ENCODE measurements at regions not wholly inside any gene's neighbourhood (a gene's known extent, or its start where the extent isn't known, plus 50 kb on each side); places are given as distances from the start of the nearest gene placed in this dataset.

- Mint-ChIP-seq H3K27me3 (peaks cover 2% of the 10 kb centered on the region), H3K27ac (no peak overlapping the region), H3K36me3 (no peaks in the 10 kb centered on the region), H3K9me3 (peaks cover 2% of the 10 kb centered on the region), H3K4me1 (no peaks in the 10 kb centered on the region), H3K4me3 (no peak overlapping the region)
- no peak for DNase-seq (ENCODE audit: low spot score in 2 of 2)
- no peak for ATAC-seq (ENCODE audit: low read depth)
Observed at GRCh38 chr6:133157995-133158394, 83.2 kb upstream of the EYA4 start.

- no peaks in the 10 kb centered on the region for H3K36me3 Mint-ChIP-seq
- ATAC-seq (ENCODE audit: low read depth) (no peak), DNase-seq (ENCODE audit: low spot score in 2 of 2) (no peak)
- peaks cover 2% of the 10 kb centered on the region for H3K27me3 Mint-ChIP-seq
- no peaks in the 10 kb centered on the region for H3K9me3 Mint-ChIP-seq
- no peaks in the 10 kb centered on the region for H3K4me1 Mint-ChIP-seq
- no peak overlapping the region for H3K4me3 Mint-ChIP-seq
- H3K27ac Mint-ChIP-seq, result no peak overlapping the region
Observed at GRCh38 chr6:133159255-133159795, 81.8 kb upstream of the EYA4 start.

GRCh38 chr6:133160536-133160935 lies 80.6 kb upstream of the EYA4 start:
- Mint-ChIP-seq H3K4me1 (no peaks in the 10 kb centered on the region), H3K4me3 (no peak overlapping the region), H3K27ac (no peak overlapping the region), H3K9me3 (no peaks in the 10 kb centered on the region), H3K36me3 (no peaks in the 10 kb centered on the region), H3K27me3 (peaks cover 4% of the 10 kb centered on the region)
- no peak for DNase-seq (ENCODE audit: low spot score in 2 of 2)
- ATAC-seq (ENCODE audit: low read depth), result no peak

- Mint-ChIP-seq H3K27ac (no peak overlapping the region), H3K27me3 (peaks cover 4% of the 10 kb centered on the region), H3K4me1 (no peaks in the 10 kb centered on the region), H3K36me3 (no peaks in the 10 kb centered on the region), H3K4me3 (no peak overlapping the region), H3K9me3 (no peaks in the 10 kb centered on the region)
- ATAC-seq (ENCODE audit: low read depth) (no peak), DNase-seq (ENCODE audit: low spot score in 2 of 2) (no peak)
Observed at GRCh38 chr6:133165235-133165634, 75.9 kb upstream of the EYA4 start.

GRCh38 chr6:133166766-133167165 lies 74.4 kb upstream of the EYA4 start:
- no peak overlapping the region for H3K27ac Mint-ChIP-seq
- H3K4me1 Mint-ChIP-seq, result no peaks in the 10 kb centered on the region
- H3K27me3 Mint-ChIP-seq, result peaks cover 4% of the 10 kb centered on the region
- H3K9me3 Mint-ChIP-seq, result no peaks in the 10 kb centered on the region
- DNase-seq (ENCODE audit: low spot score in 2 of 2) (no peak), ATAC-seq (ENCODE audit: low read depth) (no peak)
- no peak overlapping the region for H3K4me3 Mint-ChIP-seq
- H3K36me3 Mint-ChIP-seq, result no peaks in the 10 kb centered on the region

- Mint-ChIP-seq H3K4me1 (no peaks in the 10 kb centered on the region), H3K27ac (no peak overlapping the region), H3K4me3 (no peak overlapping the region), H3K27me3 (no peaks in the 10 kb centered on the region), H3K36me3 (no peaks in the 10 kb centered on the region), H3K9me3 (peaks cover 2% of the 10 kb centered on the region)
- DNase-seq (ENCODE audit: low spot score in 2 of 2) (no peak), ATAC-seq (ENCODE audit: low read depth) (no peak)
Observed at GRCh38 chr6:133169901-133170300, 71.3 kb upstream of the EYA4 start.

GRCh38 chr6:133170602-133171001 lies 70.6 kb upstream of the EYA4 start:
- no peak overlapping the region for H3K4me3 Mint-ChIP-seq
- DNase-seq (ENCODE audit: low spot score in 2 of 2), result no peak
- H3K36me3 Mint-ChIP-seq, result no peaks in the 10 kb centered on the region
- H3K27ac Mint-ChIP-seq, result no peak overlapping the region
- H3K9me3 Mint-ChIP-seq, result peaks cover 2% of the 10 kb centered on the region
- no peaks in the 10 kb centered on the region for H3K27me3 Mint-ChIP-seq
- no peak for ATAC-seq (ENCODE audit: low read depth)
- no peaks in the 10 kb centered on the region for H3K4me1 Mint-ChIP-seq

GRCh38 chr6:133171989-133172604 lies 69.1 kb upstream of the EYA4 start:
- no peak for ATAC-seq (ENCODE audit: low read depth)
- Mint-ChIP-seq H3K9me3 (peaks cover 2% of the 10 kb centered on the region), H3K36me3 (no peaks in the 10 kb centered on the region), H3K4me1 (no peaks in the 10 kb centered on the region), H3K4me3 (no peak overlapping the region), H3K27ac (no peak overlapping the region), H3K27me3 (no peaks in the 10 kb centered on the region)
- DNase-seq (ENCODE audit: low spot score in 2 of 2), result no peak

GRCh38 chr6:133173276-133173675 lies 67.9 kb upstream of the EYA4 start:
- no peak for DNase-seq (ENCODE audit: low spot score in 2 of 2)
- H3K27ac Mint-ChIP-seq, result no peak overlapping the region
- no peaks in the 10 kb centered on the region for H3K36me3 Mint-ChIP-seq
- no peaks in the 10 kb centered on the region for H3K27me3 Mint-ChIP-seq
- no peaks in the 10 kb centered on the region for H3K4me1 Mint-ChIP-seq
- H3K9me3 Mint-ChIP-seq, result peaks cover 2% of the 10 kb centered on the region
- no peak overlapping the region for H3K4me3 Mint-ChIP-seq
- no peak for ATAC-seq (ENCODE audit: low read depth)

- Mint-ChIP-seq H3K9me3 (peaks cover 6% of the 10 kb centered on the region), H3K36me3 (peaks cover 2% of the 10 kb centered on the region), H3K27me3 (no peaks in the 10 kb centered on the region), H3K27ac (no peak overlapping the region), H3K4me3 (no peak overlapping the region), H3K4me1 (no peaks in the 10 kb centered on the region)
- ATAC-seq (ENCODE audit: low read depth) (no peak), DNase-seq (ENCODE audit: low spot score in 2 of 2) (no peak)
Observed at GRCh38 chr6:133179481-133179880, 61.7 kb upstream of the EYA4 start.

GRCh38 chr6:133183691-133184090 lies 57.5 kb upstream of the EYA4 start:
- Mint-ChIP-seq H3K9me3 (peaks cover 2% of the 10 kb centered on the region), H3K27me3 (peaks cover 2% of the 10 kb centered on the region), H3K4me3 (no peak overlapping the region), H3K27ac (no peak overlapping the region), H3K36me3 (peaks cover 1% of the 10 kb centered on the region), H3K4me1 (no peaks in the 10 kb centered on the region)
- DNase-seq (ENCODE audit: low spot score in 2 of 2) (no peak), ATAC-seq (ENCODE audit: low read depth) (no peak)

GRCh38 chr6:133184798-133185372 lies 56.3 kb upstream of the EYA4 start:
- DNase-seq (ENCODE audit: low spot score in 2 of 2) (no peak), ATAC-seq (ENCODE audit: low read depth) (no peak)
- Mint-ChIP-seq H3K27ac (no peak overlapping the region), H3K4me1 (no peaks in the 10 kb centered on the region), H3K27me3 (peaks cover 2% of the 10 kb centered on the region), H3K36me3 (no peaks in the 10 kb centered on the region), H3K4me3 (no peak overlapping the region), H3K9me3 (no peaks in the 10 kb centered on the region)

- Mint-ChIP-seq H3K4me1 (no peaks in the 10 kb centered on the region), H3K27ac (no peak overlapping the region), H3K36me3 (no peaks in the 10 kb centered on the region), H3K27me3 (peaks cover 2% of the 10 kb centered on the region), H3K9me3 (no peaks in the 10 kb centered on the region), H3K4me3 (no peak overlapping the region)
- no peak for ATAC-seq (ENCODE audit: low read depth)
- no peak for DNase-seq (ENCODE audit: low spot score in 2 of 2)
Observed at GRCh38 chr6:133185731-133186130, 55.4 kb upstream of the EYA4 start.

- no peak overlapping the region for H3K4me3 Mint-ChIP-seq
- no peak for ATAC-seq (ENCODE audit: low read depth)
- no peaks in the 10 kb centered on the region for H3K4me1 Mint-ChIP-seq
- no peak for DNase-seq (ENCODE audit: low spot score in 2 of 2)
- peaks cover 4% of the 10 kb centered on the region for H3K27me3 Mint-ChIP-seq
- H3K36me3 Mint-ChIP-seq, result no peaks in the 10 kb centered on the region
- no peaks in the 10 kb centered on the region for H3K9me3 Mint-ChIP-seq
- no peak overlapping the region for H3K27ac Mint-ChIP-seq
Observed at GRCh38 chr6:133187114-133187513, 54.0 kb upstream of the EYA4 start.
